Gastroesophageal sphincter (tissue), 3 donors: ENCODE measurements at regions not wholly inside any gene's neighbourhood (a gene's known extent, or its start where the extent isn't known, plus 50 kb on each side); places are given as distances from the start of the nearest gene placed in this dataset.

Experiments
- CTCF ChIP-seq, 4 experiments: fragments of 200-600 bp in 2 of 4; fragments of 450-650 bp in 2 of 4; sonication (generic) in 1 of 4; IDR thresholded peaks; one replicate each; pipeline ENCODE4 v1.5.1; 2017 to 2019; ENCODE audit warnings: antibody characterized with exemption in 4 of 4, mild to moderate bottlenecking in 2 of 4, moderate library complexity in 2 of 4
- POLR2A ChIP-seq, 2 donors: fragments of 450-650 bp; IDR thresholded peaks; one replicate each; pipeline ENCODE4 v1.6.1; 2017; ENCODE audit warnings: antibody characterized with exemption in 2 of 2, mild to moderate bottlenecking in 2 of 2, moderate library complexity in 1 of 2

- TF ChIP-seq CTCF (IDR thresholded peaks at IDR 0.05): no peak
- TF ChIP-seq POLR2A (IDR thresholded peaks at IDR 0.05): no peak
Observed at GRCh38 chr2:58925676-58926081, 684.6 kb upstream of the FANCL start.
